ENCODE measurements at regions not wholly inside any gene's neighbourhood (a gene's known extent, or its start where the extent isn't known, plus 50 kb on each side); places are given as distances from the start of the nearest gene placed in this dataset.

- TF ChIP-seq CTCF (IDR thresholded peaks at IDR 0.05; ENCODE audit: low read depth, low read length, poor library complexity, severe bottlenecking) (no peak), EZH2phosphoT487 (IDR thresholded peaks at IDR 0.05; ENCODE audit: borderline replicate concordance, low read length) (no peak)
These were observed 662.0 kb upstream of the CPEB2 start for GRCh38 chr4:14340321-14340720.

All from DOHH2 (cell line).